ENCODE measurements at regions not wholly inside any gene's neighbourhood (a gene's known extent, or its start where the extent isn't known, plus 50 kb on each side); places are given as distances from the start of the nearest gene placed in this dataset.

DNA sequence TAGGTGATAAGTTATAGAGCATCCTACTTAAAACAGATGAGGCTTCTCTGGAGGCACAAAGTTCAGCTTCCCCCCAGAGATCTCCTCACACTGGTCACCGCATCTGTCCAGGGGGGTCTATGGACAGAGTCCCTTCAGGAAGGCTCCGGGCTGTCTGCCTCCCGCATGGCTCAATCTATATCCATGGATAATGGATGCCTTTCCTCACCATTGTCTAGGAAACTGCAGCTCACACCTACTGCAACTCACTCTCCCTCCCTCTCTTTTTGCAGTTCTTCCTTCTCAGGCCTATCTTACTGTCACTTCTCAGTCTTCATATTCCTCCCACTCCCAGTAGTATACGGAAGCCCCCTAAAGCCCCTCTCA, 100.6 kb upstream of the BCL2L14 start:
- no peak for TF ChIP-seq EZH2 (IDR thresholded peaks at IDR 0.05; ENCODE audit: insufficient read depth, low read length)
- TF ChIP-seq, protein P1, sequence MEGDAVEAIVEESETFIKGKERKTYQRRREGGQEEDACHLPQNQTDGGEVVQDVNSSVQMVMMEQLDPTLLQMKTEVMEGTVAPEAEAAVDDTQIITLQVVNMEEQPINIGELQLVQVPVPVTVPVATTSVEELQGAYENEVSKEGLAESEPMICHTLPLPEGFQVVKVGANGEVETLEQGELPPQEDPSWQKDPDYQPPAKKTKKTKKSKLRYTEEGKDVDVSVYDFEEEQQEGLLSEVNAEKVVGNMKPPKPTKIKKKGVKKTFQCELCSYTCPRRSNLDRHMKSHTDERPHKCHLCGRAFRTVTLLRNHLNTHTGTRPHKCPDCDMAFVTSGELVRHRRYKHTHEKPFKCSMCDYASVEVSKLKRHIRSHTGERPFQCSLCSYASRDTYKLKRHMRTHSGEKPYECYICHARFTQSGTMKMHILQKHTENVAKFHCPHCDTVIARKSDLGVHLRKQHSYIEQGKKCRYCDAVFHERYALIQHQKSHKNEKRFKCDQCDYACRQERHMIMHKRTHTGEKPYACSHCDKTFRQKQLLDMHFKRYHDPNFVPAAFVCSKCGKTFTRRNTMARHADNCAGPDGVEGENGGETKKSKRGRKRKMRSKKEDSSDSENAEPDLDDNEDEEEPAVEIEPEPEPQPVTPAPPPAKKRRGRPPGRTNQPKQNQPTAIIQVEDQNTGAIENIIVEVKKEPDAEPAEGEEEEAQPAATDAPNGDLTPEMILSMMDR (IDR thresholded peaks at IDR 0.05; ENCODE audit: insufficient read depth, low read depth, low read length), result no peak

All from astrocyte (in vitro differentiated cells and primary cell).